B cell (primary cell): ENCODE measurements at regions not wholly inside any gene's neighbourhood (a gene's known extent, or its start where the extent isn't known, plus 50 kb on each side); places are given as distances from the start of the nearest gene placed in this dataset.

Experiments
- ATAC-seq: fragments of 200-7000 bp; cut with Tn5 transposase; one replicate; pipeline ENCODE4 v1.10.0; 2021; ENCODE audit warnings: low read depth, mild to moderate bottlenecking, moderate number of reproducible peaks, moderate library complexity
- CTCF ChIA-PET: fragments of 350-600 bp; sonication (Branson Sonifier 250); formaldehyde crosslinking; loops from one replicate; lab custom pipeline; 2021; ENCODE audit warnings: antibody characterized with exemption, inconsistent platforms; lab: Charles Lee
- POLR2A ChIA-PET: fragments of 350-600 bp; sonication (Branson Sonifier 250); formaldehyde crosslinking; loops from one replicate; lab custom pipeline; 2021; ENCODE audit warnings: antibody characterized with exemption; lab: Charles Lee
- DNase-seq: peaks from one replicate; pipeline ENCODE4 v3.0.0; 2013
- H2AFZ ChIP-seq: 2 replicates; pipeline ENCODE4 v1.6.1; 2012; ENCODE audit warnings: mild to moderate bottlenecking, low read depth, low read length; ENCODE audit not compliant: insufficient read depth, poor library complexity, severe bottlenecking
- H3K27ac ChIP-seq, 2 donors: 1 replicate in 1 of 2; 2 replicates in 1 of 2; pipeline ENCODE4 v1.5.1; 2012 to 2013; ENCODE audit warnings: low read length in 2 of 2, mild to moderate bottlenecking in 2 of 2, moderate library complexity in 1 of 2
- H3K27me3 ChIP-seq, 4 experiments: fragments of 200-600 bp in 1 of 4; sonication (generic) in 1 of 4; replicated peaks in 1 of 4; 1 replicate in 2 of 4; 2 replicates in 2 of 4; pipeline versions ENCODE4 v1.6.1 to v1.7.0; 2013 to 2016; ENCODE audit warnings: low read length in 3 of 4, mild to moderate bottlenecking in 2 of 4, mixed read lengths in 1 of 4, moderate library complexity in 1 of 4; ENCODE audit not compliant: insufficient read depth in 4 of 4, control insufficient read depth in 3 of 4; ENCODE audit errors: control extremely low read depth in 1 of 4
- H3K36me3 ChIP-seq, 2 experiments: replicated peaks in 1 of 2; 1 replicate in 1 of 2; 2 replicates in 1 of 2; pipeline versions ENCODE4 v1.6.1 to v1.7.1; 2013; ENCODE audit warnings: low read length in 1 of 2; ENCODE audit not compliant: insufficient read depth in 2 of 2, control insufficient read depth in 1 of 2; ENCODE audit errors: control extremely low read depth in 1 of 2, extremely low read depth in 1 of 2
- H3K4me1 ChIP-seq, 2 donors: fragments of 200-600 bp in 1 of 2; sonication (generic) in 1 of 2; 1 replicate in 1 of 2; 2 replicates in 1 of 2; pipeline versions ENCODE4 v1.5.1 to v1.6.1; 2013 to 2017; ENCODE audit warnings: low read length in 2 of 2; ENCODE audit not compliant: control insufficient read depth in 2 of 2, insufficient read depth in 2 of 2
- H3K4me2 ChIP-seq: replicated peaks from 2 replicates; pipeline ENCODE3; 2012; ENCODE audit warnings: mild to moderate bottlenecking, low read depth, low read length; ENCODE audit not compliant: poor library complexity, severe bottlenecking
- H3K4me3 ChIP-seq, 5 experiments: fragments of 200-600 bp in 1 of 5; sonication (generic) in 1 of 5; 1 replicate in 3 of 5; 2 replicates in 2 of 5; pipeline versions ENCODE4 v1.5.1 to v1.7.0; 2011 to 2016; ENCODE audit warnings: low read length in 4 of 5, mild to moderate bottlenecking in 4 of 5, low read depth in 2 of 5, control low read depth in 1 of 5, moderate library complexity in 1 of 5; ENCODE audit not compliant: insufficient read depth in 1 of 5; ENCODE audit errors: control extremely low read depth in 1 of 5, extremely low read depth in 1 of 5
- H3K79me2 ChIP-seq: fragments of 200-600 bp; sonication (generic); one replicate; pipeline ENCODE4 v1.6.0; 2016; ENCODE audit warnings: low read length; ENCODE audit not compliant: control insufficient read depth, insufficient read depth
- H3K9ac ChIP-seq: fragments of 200-600 bp; sonication (generic); 2 replicates; pipeline ENCODE4 v1.6.1; 2017; ENCODE audit warnings: mild to moderate bottlenecking, low read length, moderate library complexity
- H3K9me3 ChIP-seq, 3 donors: one replicate each; pipeline versions ENCODE4 v1.6.1 to v1.7.1; 2013; ENCODE audit warnings: low read length in 2 of 3; ENCODE audit not compliant: control insufficient read depth in 2 of 3, insufficient read depth in 1 of 3; ENCODE audit errors: control extremely low read depth in 1 of 3
- H4K20me1 ChIP-seq: 2 replicates; pipeline ENCODE4 v1.6.0; 2012; ENCODE audit warnings: mild to moderate bottlenecking, low read length; ENCODE audit not compliant: insufficient read depth, control insufficient read depth, poor library complexity, severe bottlenecking
- H3K27ac Mint-ChIP-seq: one replicate; pipeline ENCODE4 v1.8.0; 2021; ENCODE audit warnings: mixed read lengths
- H3K27me3 Mint-ChIP-seq: one replicate; pipeline ENCODE4 v1.8.0; 2021; ENCODE audit warnings: mixed read lengths
- H3K4me1 Mint-ChIP-seq: one replicate; pipeline ENCODE4 v1.8.0; 2021; ENCODE audit warnings: mixed read lengths
- H3K4me3 Mint-ChIP-seq: one replicate; pipeline ENCODE4 v1.8.0; 2021; ENCODE audit warnings: mixed read lengths
- H3K9me3 Mint-ChIP-seq: one replicate; pipeline ENCODE4 v1.8.0; 2022; ENCODE audit warnings: mixed read lengths; ENCODE audit not compliant: insufficient read depth
- EZH2 ChIP-seq: IDR thresholded peaks from 2 replicates; pipeline ENCODE4 v1.6.1; 2012; ENCODE audit warnings: borderline replicate concordance, low read depth, mild to moderate bottlenecking, moderate library complexity, low read length; ENCODE audit not compliant: insufficient read depth, poor library complexity, severe bottlenecking
- WGBS: methylation state at CpG from one replicate; pipeline ENCODE4 v1.1.5; 2013; ENCODE audit warnings: missing lambda C conversion rate; ENCODE audit not compliant: insufficient coverage; 5-methylcytosine and 5-hydroxymethylcytosine counted together
- intact Hi-C: fragments of 100-400 bp; cut with micrococcal nuclease; formaldehyde crosslinking; loops from one replicate; pipeline ENCODE4 v1.10.0; 2022
- TF ChIP-seq, protein P1 (sequence below): fragments of 200-600 bp; IDR thresholded peaks from one replicate; pipeline ENCODE4 v1.8.0; 2022; ENCODE audit warnings: antibody characterized with exemption, mild to moderate bottlenecking

DNA sequence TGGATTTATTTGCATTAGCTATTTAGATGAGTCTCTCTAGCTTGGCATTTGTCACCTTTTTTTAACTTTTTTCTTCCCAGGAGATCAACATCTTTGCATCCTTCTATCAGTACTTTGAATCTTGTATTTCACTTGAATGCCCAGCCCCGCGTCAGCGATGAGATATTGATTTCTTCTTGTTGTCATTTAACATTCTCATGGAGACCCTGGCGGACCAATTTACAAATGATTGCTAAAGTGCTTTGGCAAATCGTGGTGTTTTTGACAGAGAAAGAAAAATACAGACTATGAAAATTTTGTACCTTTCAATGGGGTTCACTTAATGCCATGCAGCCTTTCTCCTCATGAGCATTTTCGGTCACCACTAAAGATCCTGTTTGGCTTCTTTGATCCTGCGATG lies 269.7 kb downstream of the ABCC12 start:
- ChIA-PET CTCF (no interaction called here), POLR2A (no interaction called here)
- H3K4me3 Mint-ChIP-seq = no peak overlapping the region
- ATAC-seq (no peak), DNase-seq (no peak)
- H3K9me3 ChIP-seq = no peaks in the 10 kb centered on the region
- no peak overlapping the region for H3K4me3 ChIP-seq
- H3K36me3 ChIP-seq = no peaks in the 10 kb centered on the region
- peaks cover 0 to 9% (median 2%) of the 10 kb centered on the region in 4 experiments for H3K27me3 ChIP-seq
- no peak overlapping the region for H3K9ac ChIP-seq
- no peaks in the 10 kb centered on the region for H3K79me2 ChIP-seq
- no peak for TF ChIP-seq EZH2
- TF ChIP-seq, protein P1, sequence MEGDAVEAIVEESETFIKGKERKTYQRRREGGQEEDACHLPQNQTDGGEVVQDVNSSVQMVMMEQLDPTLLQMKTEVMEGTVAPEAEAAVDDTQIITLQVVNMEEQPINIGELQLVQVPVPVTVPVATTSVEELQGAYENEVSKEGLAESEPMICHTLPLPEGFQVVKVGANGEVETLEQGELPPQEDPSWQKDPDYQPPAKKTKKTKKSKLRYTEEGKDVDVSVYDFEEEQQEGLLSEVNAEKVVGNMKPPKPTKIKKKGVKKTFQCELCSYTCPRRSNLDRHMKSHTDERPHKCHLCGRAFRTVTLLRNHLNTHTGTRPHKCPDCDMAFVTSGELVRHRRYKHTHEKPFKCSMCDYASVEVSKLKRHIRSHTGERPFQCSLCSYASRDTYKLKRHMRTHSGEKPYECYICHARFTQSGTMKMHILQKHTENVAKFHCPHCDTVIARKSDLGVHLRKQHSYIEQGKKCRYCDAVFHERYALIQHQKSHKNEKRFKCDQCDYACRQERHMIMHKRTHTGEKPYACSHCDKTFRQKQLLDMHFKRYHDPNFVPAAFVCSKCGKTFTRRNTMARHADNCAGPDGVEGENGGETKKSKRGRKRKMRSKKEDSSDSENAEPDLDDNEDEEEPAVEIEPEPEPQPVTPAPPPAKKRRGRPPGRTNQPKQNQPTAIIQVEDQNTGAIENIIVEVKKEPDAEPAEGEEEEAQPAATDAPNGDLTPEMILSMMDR = no peak
- 68% methylated on average over 6 of the region's 7 CpGs for WGBS
- H3K27ac Mint-ChIP-seq = no peak overlapping the region
- H3K9me3 Mint-ChIP-seq = peaks cover 3% of the 10 kb centered on the region
- H4K20me1 ChIP-seq = no peaks in the 10 kb centered on the region
- H2AFZ ChIP-seq = no peak overlapping the region
- no peak overlapping the region for H3K27ac ChIP-seq
- intact Hi-C loops = no loop called here
- H3K27me3 Mint-ChIP-seq = peaks cover 38% of the 10 kb centered on the region
- no peaks in the 10 kb centered on the region for H3K4me1 Mint-ChIP-seq
- no peaks in the 10 kb centered on the region for H3K4me1 ChIP-seq
- H3K4me2 ChIP-seq = no peak overlapping the region

DNA sequence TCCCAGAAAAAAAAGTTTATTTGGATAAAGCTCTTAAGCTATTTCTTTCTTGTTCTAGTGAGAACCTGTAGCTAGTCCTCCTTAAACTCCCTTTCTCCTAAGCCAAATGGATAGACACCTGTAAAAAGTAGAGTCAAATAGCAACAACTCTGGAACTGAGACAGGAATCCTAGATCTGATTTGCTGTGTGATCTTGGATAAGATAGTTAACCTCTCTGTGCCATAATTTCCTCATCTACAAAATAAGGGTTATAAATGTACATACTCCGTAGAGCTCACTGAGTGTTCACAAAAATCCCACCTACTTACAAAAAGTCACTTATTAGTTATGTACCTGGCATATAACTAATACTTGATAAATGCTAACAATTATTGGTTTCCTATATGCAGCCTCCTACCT lies 270.3 kb downstream of the ABCC12 start:
- H3K9me3 Mint-ChIP-seq = no peaks in the 10 kb centered on the region
- no peak overlapping the region for H3K4me3 Mint-ChIP-seq
- H3K4me1 ChIP-seq = no peaks in the 10 kb centered on the region
- no peak overlapping the region for H3K27ac ChIP-seq
- intact Hi-C loops = no loop called here
- H3K4me3 ChIP-seq = no peak overlapping the region
- H3K27ac Mint-ChIP-seq = no peak overlapping the region
- no peaks in the 10 kb centered on the region for H3K4me1 Mint-ChIP-seq
- no peak overlapping the region for H2AFZ ChIP-seq
- ATAC-seq (no peak), DNase-seq (no peak)
- TF ChIP-seq, protein P1 = no peak
- TF ChIP-seq EZH2 = no peak
- peaks cover 0 to 9% (median 2%) of the 10 kb centered on the region in 4 experiments for H3K27me3 ChIP-seq
- no peaks in the 10 kb centered on the region for H3K79me2 ChIP-seq
- POLR2A ChIA-PET = no interaction called here
- CTCF ChIA-PET = no interaction called here
- H3K27me3 Mint-ChIP-seq = peaks cover 31% of the 10 kb centered on the region
- no CpG with 5 or more reads among the region's 1 CpG for WGBS
- no peak overlapping the region for H3K9ac ChIP-seq
- H3K9me3 ChIP-seq = no peaks in the 10 kb centered on the region
- H3K36me3 ChIP-seq = no peaks in the 10 kb centered on the region
- H4K20me1 ChIP-seq = no peaks in the 10 kb centered on the region
- no peak overlapping the region for H3K4me2 ChIP-seq
